ENCODE measurements at regions not wholly inside any gene's neighbourhood (a gene's known extent, or its start where the extent isn't known, plus 50 kb on each side); places are given as distances from the start of the nearest gene placed in this dataset.

- Histone ChIP-seq H3K36me3 (ENCODE audit: insufficient read depth, low read length) (no peaks in the 10 kb centered on the region), H3K9me2 (replicated peaks; ENCODE audit: low read depth, low read length) (no peaks in the 10 kb centered on the region), H4K20me1 (ENCODE audit: insufficient read depth, low read length, poor library complexity, severe bottlenecking) (no peaks in the 10 kb centered on the region), H3K4me3 (ENCODE audit: low read length, poor library complexity, severe bottlenecking) (peak overlapping the region; percentile 26), H3K79me2 (ENCODE audit: insufficient read depth, low read length) (no peaks in the 10 kb centered on the region), H3K4me1 (ENCODE audit: insufficient read depth, low read length, poor library complexity, severe bottlenecking) (peaks cover 42% of the 10 kb centered on the region), H3F3A (ENCODE audit: low read depth) (no peaks in the 10 kb centered on the region), H2AFZ (ENCODE audit: low read length) (no peak overlapping the region), H3K9me3 (ENCODE audit: insufficient read depth, low read depth, low read length) (no peaks in the 10 kb centered on the region), H3K4me2 (ENCODE audit: low read depth, low read length, poor library complexity, severe bottlenecking) (peak overlapping the region; percentile 66), H3K9ac (ENCODE audit: low read depth, low read length, poor library complexity, severe bottlenecking) (peak overlapping the region; percentile 36), H3K27me3 (ENCODE audit: insufficient read depth, low read length, poor library complexity, severe bottlenecking) (no peaks in the 10 kb centered on the region)
- no peak for TF ChIP-seq EZH2phosphoT487 (IDR thresholded peaks at IDR 0.05; ENCODE audit: borderline replicate concordance)
- TF ChIP-seq, protein P1, sequence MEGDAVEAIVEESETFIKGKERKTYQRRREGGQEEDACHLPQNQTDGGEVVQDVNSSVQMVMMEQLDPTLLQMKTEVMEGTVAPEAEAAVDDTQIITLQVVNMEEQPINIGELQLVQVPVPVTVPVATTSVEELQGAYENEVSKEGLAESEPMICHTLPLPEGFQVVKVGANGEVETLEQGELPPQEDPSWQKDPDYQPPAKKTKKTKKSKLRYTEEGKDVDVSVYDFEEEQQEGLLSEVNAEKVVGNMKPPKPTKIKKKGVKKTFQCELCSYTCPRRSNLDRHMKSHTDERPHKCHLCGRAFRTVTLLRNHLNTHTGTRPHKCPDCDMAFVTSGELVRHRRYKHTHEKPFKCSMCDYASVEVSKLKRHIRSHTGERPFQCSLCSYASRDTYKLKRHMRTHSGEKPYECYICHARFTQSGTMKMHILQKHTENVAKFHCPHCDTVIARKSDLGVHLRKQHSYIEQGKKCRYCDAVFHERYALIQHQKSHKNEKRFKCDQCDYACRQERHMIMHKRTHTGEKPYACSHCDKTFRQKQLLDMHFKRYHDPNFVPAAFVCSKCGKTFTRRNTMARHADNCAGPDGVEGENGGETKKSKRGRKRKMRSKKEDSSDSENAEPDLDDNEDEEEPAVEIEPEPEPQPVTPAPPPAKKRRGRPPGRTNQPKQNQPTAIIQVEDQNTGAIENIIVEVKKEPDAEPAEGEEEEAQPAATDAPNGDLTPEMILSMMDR (conservative IDR thresholded peaks at IDR 0.05; ENCODE audit: low read length): no peak
These were observed 65.8 kb upstream of the MSN start for GRCh38 chrX:65601530-65602220.

- Histone ChIP-seq H2AFZ (ENCODE audit: low read length) (no peak overlapping the region), H3K79me2 (ENCODE audit: insufficient read depth, low read length) (no peaks in the 10 kb centered on the region), H3K9ac (ENCODE audit: low read depth, low read length, poor library complexity, severe bottlenecking) (peak overlapping the region; percentile 36), H4K20me1 (ENCODE audit: insufficient read depth, low read length, poor library complexity, severe bottlenecking) (no peaks in the 10 kb centered on the region), H3K4me3 (ENCODE audit: low read length, poor library complexity, severe bottlenecking) (peak overlapping the region; percentile 26), H3K9me2 (replicated peaks; ENCODE audit: low read depth, low read length) (no peaks in the 10 kb centered on the region), H3K9me3 (ENCODE audit: insufficient read depth, low read depth, low read length) (no peaks in the 10 kb centered on the region), H3K27me3 (ENCODE audit: insufficient read depth, low read length, poor library complexity, severe bottlenecking) (no peaks in the 10 kb centered on the region), H3K36me3 (ENCODE audit: insufficient read depth, low read length) (no peaks in the 10 kb centered on the region), H3K4me1 (ENCODE audit: insufficient read depth, low read length, poor library complexity, severe bottlenecking) (peaks cover 46% of the 10 kb centered on the region), H3K4me2 (ENCODE audit: low read depth, low read length, poor library complexity, severe bottlenecking) (peak overlapping the region; percentile 66), H3F3A (ENCODE audit: low read depth) (no peaks in the 10 kb centered on the region)
- TF ChIP-seq, protein P1 (conservative IDR thresholded peaks at IDR 0.05; ENCODE audit: low read length): no peak
- TF ChIP-seq EZH2phosphoT487 (IDR thresholded peaks at IDR 0.05; ENCODE audit: borderline replicate concordance): no peak
These were observed 66.3 kb upstream of the MSN start for GRCh38 chrX:65601126-65601525.

- H3K4me2 ChIP-seq (ENCODE audit: low read depth, low read length, poor library complexity, severe bottlenecking): no peak overlapping the region
- no peaks in the 10 kb centered on the region for H3F3A ChIP-seq (ENCODE audit: low read depth)
- TF ChIP-seq EZH2phosphoT487 (IDR thresholded peaks at IDR 0.05; ENCODE audit: borderline replicate concordance): no peak
- TF ChIP-seq, protein P1 (conservative IDR thresholded peaks at IDR 0.05; ENCODE audit: low read length): no peak
- no peaks in the 10 kb centered on the region for H4K20me1 ChIP-seq (ENCODE audit: insufficient read depth, low read length, poor library complexity, severe bottlenecking)
- H3K79me2 ChIP-seq (ENCODE audit: insufficient read depth, low read length): no peaks in the 10 kb centered on the region
- no peaks in the 10 kb centered on the region for H3K36me3 ChIP-seq (ENCODE audit: insufficient read depth, low read length)
- H3K4me1 ChIP-seq (ENCODE audit: insufficient read depth, low read length, poor library complexity, severe bottlenecking): peaks cover 52% of the 10 kb centered on the region
- no peak overlapping the region for H3K4me3 ChIP-seq (ENCODE audit: low read length, poor library complexity, severe bottlenecking)
- H3K9ac ChIP-seq (ENCODE audit: low read depth, low read length, poor library complexity, severe bottlenecking): no peak overlapping the region
- H3K9me3 ChIP-seq (ENCODE audit: insufficient read depth, low read depth, low read length): no peaks in the 10 kb centered on the region
- no peaks in the 10 kb centered on the region for H3K27me3 ChIP-seq (ENCODE audit: insufficient read depth, low read length, poor library complexity, severe bottlenecking)
- H2AFZ ChIP-seq (ENCODE audit: low read length): no peak overlapping the region
- H3K9me2 ChIP-seq (replicated peaks; ENCODE audit: low read depth, low read length): no peaks in the 10 kb centered on the region
These were observed 65.5 kb upstream of the LAS1L start for GRCh38 chrX:65600106-65600505.

All from Loucy (cell line).